ENCODE measurements at regions not wholly inside any gene's neighbourhood (a gene's known extent, or its start where the extent isn't known, plus 50 kb on each side); places are given as distances from the start of the nearest gene placed in this dataset.

- TF ChIP-seq CTCF (IDR thresholded peaks at IDR 0.05; ENCODE audit: control extremely low read depth in 1 of 3, insufficient read depth in 1 of 3, low read depth in 1 of 3, low read length in 3 of 3) (no peak), USF2 (IDR thresholded peaks at IDR 0.05; ENCODE audit: low read length) (no peak), POLR2A (IDR thresholded peaks at IDR 0.05; ENCODE audit: control extremely low read depth in 1 of 2, low read depth in 2 of 2, low read length in 2 of 2) (no peak), RBBP5 (IDR thresholded peaks at IDR 0.05; ENCODE audit: borderline replicate concordance, low read depth, low read length) (no peak), SP1 (IDR thresholded peaks at IDR 0.05; ENCODE audit: low read depth, low read length) (no peak)
These were observed 139.3 kb upstream of the SLIT3 start for GRCh38 chr5:169440107-169440705.

Data from H1 (cell line).